Upper lobe of left lung (tissue), 6 donors: ENCODE measurements at regions not wholly inside any gene's neighbourhood (a gene's known extent, or its start where the extent isn't known, plus 50 kb on each side); places are given as distances from the start of the nearest gene placed in this dataset.

Experiments
- ATAC-seq, 2 donors: fragments of 200-7000 bp; cut with Tn5 transposase; one replicate each; pipeline ENCODE4 v1.9.1; 2022; ENCODE audit warnings: mild to moderate bottlenecking in 2 of 2, moderate library complexity in 2 of 2; ENCODE audit not compliant: low FRiP score in 2 of 2
- DNase-seq, 2 donors: peaks; one replicate each; pipeline ENCODE4 v3.0.0-alpha.2; 2019 to 2020
- H3K27ac ChIP-seq, 4 donors: fragments of 200-600 bp; sonication (generic); one replicate each; pipeline ENCODE4 v1.5.1; 2016 to 2019
- H3K27me3 ChIP-seq, 4 donors: fragments of 200-600 bp; sonication (generic); one replicate each; pipeline ENCODE4 v1.5.1; 2017 to 2019
- H3K36me3 ChIP-seq, 4 donors: fragments of 200-600 bp; sonication (generic); one replicate each; pipeline ENCODE4 v1.5.1; 2016 to 2019
- H3K4me1 ChIP-seq, 4 donors: fragments of 200-600 bp; sonication (generic); one replicate each; pipeline ENCODE4 v1.5.1; 2018 to 2019
- H3K4me3 ChIP-seq, 4 donors: fragments of 200-600 bp; sonication (generic); one replicate each; pipeline ENCODE4 v1.5.1; 2017 to 2019; ENCODE audit warnings: mild to moderate bottlenecking in 2 of 4, moderate library complexity in 1 of 4
- H3K9me3 ChIP-seq, 4 donors: fragments of 200-600 bp; sonication (generic); one replicate each; pipeline ENCODE4 v1.5.1; 2018 to 2019
- CTCF ChIP-seq, 6 experiments: fragments of 450-650 bp in 4 of 6; fragments of 200-600 bp in 2 of 6; sonication (generic) in 2 of 6; IDR thresholded peaks; one replicate each; pipeline ENCODE4 v1.5.1; 2016 to 2019; ENCODE audit warnings: antibody characterized with exemption in 6 of 6
- EP300 ChIP-seq, 4 donors: sonication (generic); formaldehyde crosslinking; IDR thresholded peaks; one replicate each; pipeline ENCODE4 v1.5.1; 2017; ENCODE audit warnings: antibody characterized with exemption in 4 of 4, control low read depth in 2 of 4
- POLR2A ChIP-seq, 4 donors: fragments of 450-650 bp; IDR thresholded peaks; one replicate each; pipeline ENCODE4 v1.5.1; 2016 to 2017; ENCODE audit warnings: antibody characterized with exemption in 4 of 4, mild to moderate bottlenecking in 2 of 4
- POLR2AphosphoS5 ChIP-seq, 2 donors: sonication (generic); formaldehyde crosslinking; IDR thresholded peaks; one replicate each; pipeline ENCODE4 v1.5.1; 2017; ENCODE audit warnings: antibody characterized with exemption in 2 of 2
- WGBS, 2 donors: methylation state at CpG; one replicate each; pipeline ENCODE4 v1.1.5; 2017 to 2018; 5-methylcytosine and 5-hydroxymethylcytosine counted together
- donor health status: DM: no; HTN: no; CAD: no; lungs with moderate emphysema.
- donor health status: DM: no; HTN: yes; CAD: no; lungs with severe emphysema.

DNA sequence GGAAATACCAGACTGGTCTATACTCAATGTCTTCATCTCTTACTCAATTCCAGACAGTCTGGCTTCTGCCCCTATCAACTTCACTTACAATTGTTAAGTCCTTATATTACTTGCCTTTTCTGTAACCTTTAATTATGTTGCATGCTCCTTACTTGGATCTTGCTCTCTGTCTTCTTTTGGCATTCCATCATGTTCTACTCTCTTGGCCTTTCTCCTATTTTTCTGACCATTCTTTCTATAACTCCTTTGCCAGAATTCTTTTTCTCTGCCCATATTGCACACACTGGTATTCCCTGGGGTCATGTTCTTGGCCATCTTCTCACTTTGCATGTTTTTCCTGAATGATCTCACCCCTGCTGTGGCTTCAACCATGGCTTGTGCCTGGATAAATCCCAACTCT lies 209.8 kb upstream of the ZNF462 start:
- Histone ChIP-seq H3K4me1 (no peaks in the 10 kb centered on the region), H3K27me3 (no peaks in the 10 kb centered on the region), H3K36me3 (no peaks in the 10 kb centered on the region), H3K9me3 (no peaks in the 10 kb centered on the region), H3K27ac (no peak overlapping the region), H3K4me3 (no peak overlapping the region)
- ATAC-seq = peak in 1 of 2 donors; percentile 90
- TF ChIP-seq EP300 (IDR thresholded peaks at IDR 0.05) (no peak), POLR2AphosphoS5 (IDR thresholded peaks at IDR 0.05) (no peak), CTCF (IDR thresholded peaks at IDR 0.05) (no peak), POLR2A (IDR thresholded peaks at IDR 0.05) (no peak)
- DNase-seq = no peak

DNA sequence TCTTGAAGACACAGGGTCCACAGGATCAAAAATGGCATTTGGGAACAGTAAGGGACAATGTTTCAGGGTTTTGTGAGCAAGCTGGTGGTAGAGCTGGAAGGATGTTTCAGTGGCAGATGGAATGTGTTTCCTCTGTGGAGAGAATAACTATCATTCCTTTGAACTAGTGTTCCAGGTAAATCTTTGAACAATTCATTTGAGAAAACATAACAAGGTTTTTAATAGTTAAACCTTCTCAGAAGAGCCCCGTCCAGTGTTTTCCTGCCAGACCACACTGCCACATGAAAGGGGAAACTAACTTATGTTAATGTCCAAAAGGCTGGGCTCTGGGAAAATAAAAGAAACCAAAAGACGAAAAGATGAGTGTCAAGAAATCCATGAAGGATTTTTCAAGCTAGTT lies 207.0 kb upstream of the ZNF462 start:
- Histone ChIP-seq H3K27ac (no peak overlapping the region), H3K4me1 (no peaks in the 10 kb centered on the region), H3K4me3 (no peak overlapping the region), H3K9me3 (no peaks in the 10 kb centered on the region), H3K27me3 (no peaks in the 10 kb centered on the region), H3K36me3 (no peaks in the 10 kb centered on the region)
- DNase-seq = no peak
- TF ChIP-seq EP300 (IDR thresholded peaks at IDR 0.05) (no peak), CTCF (IDR thresholded peaks at IDR 0.05) (no peak), POLR2A (IDR thresholded peaks at IDR 0.05) (no peak), POLR2AphosphoS5 (IDR thresholded peaks at IDR 0.05) (no peak)
- no peak for ATAC-seq
- 59 to 64% methylated on average over 2 of the region's 2 CpGs for WGBS, 2 donors

DNA sequence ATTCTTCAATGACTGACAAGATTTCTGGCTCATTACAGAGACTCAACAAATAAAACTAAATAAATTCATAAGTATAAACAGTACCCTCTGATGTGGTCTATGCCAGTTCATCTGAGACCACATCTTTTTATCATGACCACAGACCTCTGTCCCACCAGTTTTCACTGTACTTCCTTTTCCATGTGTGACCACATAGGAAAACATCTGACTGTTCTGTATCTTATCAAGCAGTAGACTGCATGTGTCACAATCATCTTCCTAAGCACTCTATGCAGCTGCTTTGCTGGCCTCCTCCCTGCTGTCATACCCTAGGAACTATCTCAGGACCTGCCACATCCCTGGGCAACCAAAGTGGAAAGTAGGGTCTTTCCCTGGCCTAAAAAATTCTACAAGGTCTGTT lies 205.0 kb upstream of the ZNF462 start:
- Histone ChIP-seq H3K27me3 (no peaks in the 10 kb centered on the region), H3K27ac (no peak overlapping the region), H3K4me1 (no peaks in the 10 kb centered on the region), H3K9me3 (no peaks in the 10 kb centered on the region), H3K4me3 (no peak overlapping the region), H3K36me3 (no peaks in the 10 kb centered on the region)
- no peak for ATAC-seq
- DNase-seq = no peak
- TF ChIP-seq CTCF (IDR thresholded peaks at IDR 0.05) = no peak
- TF ChIP-seq POLR2AphosphoS5 (IDR thresholded peaks at IDR 0.05) = no peak
- no peak for TF ChIP-seq EP300 (IDR thresholded peaks at IDR 0.05)
- no peak for TF ChIP-seq POLR2A (IDR thresholded peaks at IDR 0.05)

GRCh38 chr9:106668534-106668933 lies 194.4 kb upstream of the ZNF462 start:
- H3K36me3 ChIP-seq = no peaks in the 10 kb centered on the region
- no peaks in the 10 kb centered on the region for H3K27me3 ChIP-seq
- DNase-seq = no peak
- no peaks in the 10 kb centered on the region for H3K9me3 ChIP-seq
- 80 to 95% methylated on average over 1 of the region's 1 CpG for WGBS, 2 donors
- H3K27ac ChIP-seq = no peak overlapping the region
- TF ChIP-seq EP300 (IDR thresholded peaks at IDR 0.05) (no peak), CTCF (IDR thresholded peaks at IDR 0.05) (no peak), POLR2A (IDR thresholded peaks at IDR 0.05) (no peak), POLR2AphosphoS5 (IDR thresholded peaks at IDR 0.05) (no peak)
- no peak overlapping the region for H3K4me3 ChIP-seq
- no peaks in the 10 kb centered on the region for H3K4me1 ChIP-seq
- no peak for ATAC-seq

DNA sequence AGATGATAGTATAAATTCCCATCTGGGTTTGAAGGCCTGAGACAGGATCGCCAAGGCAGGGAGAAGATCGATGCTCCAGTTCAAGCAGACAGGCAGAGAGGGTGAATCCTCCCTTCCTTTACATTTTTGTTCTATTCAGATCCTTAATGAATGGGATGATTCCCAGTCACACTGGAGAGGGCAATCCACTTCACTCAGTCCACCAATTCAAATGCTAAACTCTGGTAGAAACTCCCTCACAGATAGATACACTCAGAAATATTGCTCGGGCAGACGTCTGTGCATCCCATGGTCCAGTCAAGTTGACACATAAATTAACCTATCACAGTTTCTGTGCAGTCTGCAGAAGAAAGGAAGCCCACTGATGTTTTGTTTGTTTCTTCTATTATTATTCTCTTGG lies 193.1 kb upstream of the ZNF462 start:
- TF ChIP-seq POLR2AphosphoS5 (IDR thresholded peaks at IDR 0.05) (no peak), CTCF (IDR thresholded peaks at IDR 0.05) (no peak), POLR2A (IDR thresholded peaks at IDR 0.05) (no peak), EP300 (IDR thresholded peaks at IDR 0.05) (no peak)
- WGBS, 2 donors = 88 to 96% methylated on average over 4 of the region's 4 CpGs
- no peaks in the 10 kb centered on the region for H3K4me1 ChIP-seq
- no peak for ATAC-seq
- H3K36me3 ChIP-seq = no peaks in the 10 kb centered on the region
- no peak overlapping the region for H3K27ac ChIP-seq
- H3K4me3 ChIP-seq = no peak overlapping the region
- H3K27me3 ChIP-seq = no peaks in the 10 kb centered on the region
- no peaks in the 10 kb centered on the region for H3K9me3 ChIP-seq
- DNase-seq = no peak
